Hematopoietic multipotent progenitor cell treated with erythropoietin and hydrocortisone succinate and interleukin-3 and kit ligand, for 8 days (in vitro differentiated cells): ENCODE measurements at regions not wholly inside any gene's neighbourhood (a gene's known extent, or its start where the extent isn't known, plus 50 kb on each side); places are given as distances from the start of the nearest gene placed in this dataset.

Source experiments
- DNase-seq: peaks from one replicate; pipeline ENCODE4 v3.0.0-alpha.2; 2015

GRCh38 chr12:77569876-77570275 lies 260.8 kb upstream of the NAV3 start:
- DNase-seq, result no peak

GRCh38 chr12:77560714-77561113 lies 270.0 kb upstream of the NAV3 start:
- no peak for DNase-seq

GRCh38 chr12:77559400-77560074 lies 271.2 kb upstream of the NAV3 start:
- DNase-seq, result no peak

DNA sequence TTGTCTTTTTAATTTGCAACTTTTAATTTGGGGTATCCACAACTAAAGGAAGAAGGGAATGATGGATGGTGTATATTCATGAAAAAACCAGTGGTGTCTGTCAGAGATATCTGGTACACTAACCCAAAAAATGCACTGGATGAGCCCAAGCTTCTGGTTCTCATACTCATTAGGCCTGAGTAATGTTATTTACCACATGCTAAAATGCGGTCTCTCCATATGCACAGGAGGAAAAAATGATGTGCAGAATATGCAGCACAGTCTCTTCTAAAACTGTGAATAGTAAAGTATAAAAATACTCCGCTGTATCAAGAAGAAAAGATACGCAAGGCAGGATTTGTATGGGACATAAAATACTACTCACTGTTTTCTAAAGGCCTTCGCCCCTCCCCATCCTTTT lies 275.6 kb upstream of the NAV3 start:
- DNase-seq, result no peak

- DNase-seq, result no peak
These were observed 276.6 kb upstream of the NAV3 start for GRCh38 chr12:77553976-77554619.

- no peak for DNase-seq
These were observed 281.1 kb upstream of the NAV3 start for GRCh38 chr12:77549383-77550128.

DNA sequence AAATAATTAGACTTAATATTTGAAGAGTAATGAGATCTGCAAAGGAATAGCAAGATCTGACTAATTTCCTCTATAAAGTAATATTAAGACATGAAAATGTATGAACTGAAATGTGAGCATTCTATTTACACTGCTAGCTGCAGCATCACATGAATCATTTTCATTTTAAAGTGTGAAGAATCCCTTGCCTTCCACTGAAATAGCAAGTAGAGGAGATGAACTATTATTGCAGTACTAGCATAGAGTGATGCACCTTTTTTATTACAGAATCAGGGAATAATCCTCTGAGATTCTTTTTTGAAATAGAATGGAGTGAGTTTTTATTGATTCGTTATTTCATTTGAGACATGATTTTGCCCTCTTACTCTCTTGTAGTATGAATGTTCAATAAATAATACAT lies 281.9 kb upstream of the NAV3 start:
- DNase-seq, result no peak

DNA sequence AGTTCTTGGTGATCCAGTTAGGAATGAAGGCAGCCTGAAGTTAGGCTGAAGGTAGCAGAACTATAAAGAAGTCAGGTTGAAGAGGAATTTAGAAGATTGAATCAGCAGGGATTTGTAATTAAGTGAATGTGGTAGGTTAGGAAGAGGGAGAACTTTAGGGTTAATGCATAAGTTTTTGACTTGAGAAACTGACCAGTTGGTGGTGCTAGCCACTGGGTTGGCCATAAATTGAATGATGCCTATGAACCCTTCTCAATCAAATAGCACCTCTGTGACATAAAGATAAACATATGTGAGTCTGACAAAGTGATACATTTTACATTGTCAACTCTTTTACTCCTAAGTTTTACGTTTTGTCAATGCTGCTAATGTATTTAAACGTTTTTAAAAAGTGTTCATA lies 290.6 kb upstream of the NAV3 start:
- no peak for DNase-seq

DNA sequence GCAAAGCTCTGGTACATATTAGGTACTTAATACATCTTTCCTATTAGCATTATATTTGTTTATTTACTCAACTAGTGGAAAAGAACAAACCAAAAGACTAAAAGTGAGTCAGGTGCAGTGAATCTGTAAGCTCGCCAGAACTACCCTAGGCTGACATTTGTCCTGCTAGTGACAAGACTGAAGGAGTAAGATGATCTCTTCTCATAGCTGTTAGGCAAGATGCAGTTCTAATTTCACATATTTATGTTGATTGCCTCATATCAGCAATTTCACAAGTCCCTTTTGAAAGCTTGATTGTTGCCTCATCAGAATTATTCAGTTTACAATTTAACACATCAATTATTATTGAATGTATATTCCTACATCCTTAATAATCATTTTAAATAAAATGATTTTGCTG lies 293.0 kb upstream of the NAV3 start:
- no peak for DNase-seq

- no peak for DNase-seq
These were observed 295.0 kb upstream of the NAV3 start for GRCh38 chr12:77535734-77536133.

DNA sequence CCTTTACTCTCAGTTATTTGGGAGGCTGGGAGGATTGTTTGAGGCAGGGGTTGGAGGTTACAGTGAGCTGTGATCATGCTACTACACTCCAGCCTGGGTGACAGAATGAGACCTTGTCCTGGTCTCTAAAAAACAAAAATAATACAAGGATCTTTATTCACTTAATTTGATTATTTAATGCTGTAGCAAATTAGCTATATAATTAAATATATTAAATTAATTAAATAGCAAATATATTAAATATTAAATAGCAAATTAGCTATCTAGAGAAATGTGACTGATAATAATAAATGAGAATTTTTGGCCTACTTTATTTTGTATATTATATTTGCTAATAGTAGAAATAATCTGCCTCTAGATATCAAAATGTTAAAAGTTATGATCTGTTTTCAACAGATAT lies 298.8 kb upstream of the NAV3 start:
- no peak for DNase-seq

DNA sequence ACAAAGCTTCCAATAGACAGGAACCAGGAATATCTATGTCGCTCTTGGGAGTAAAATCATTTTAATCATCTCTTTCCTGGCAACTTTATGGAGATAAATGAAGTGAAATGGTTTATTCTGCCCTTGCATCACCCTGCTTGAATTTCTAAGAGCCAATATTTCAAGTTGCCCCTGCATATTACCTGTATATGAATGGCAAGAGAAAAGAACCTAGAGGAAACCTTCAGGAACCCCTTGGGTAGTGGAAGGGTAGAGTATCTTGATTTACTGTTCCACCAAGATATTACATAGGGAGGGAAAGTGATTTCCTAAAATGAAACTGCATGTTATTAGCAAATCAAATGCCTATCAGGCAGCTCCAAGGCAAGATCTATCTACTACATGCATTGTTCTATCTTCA lies 308.4 kb upstream of the NAV3 start:
- DNase-seq, result no peak

DNA sequence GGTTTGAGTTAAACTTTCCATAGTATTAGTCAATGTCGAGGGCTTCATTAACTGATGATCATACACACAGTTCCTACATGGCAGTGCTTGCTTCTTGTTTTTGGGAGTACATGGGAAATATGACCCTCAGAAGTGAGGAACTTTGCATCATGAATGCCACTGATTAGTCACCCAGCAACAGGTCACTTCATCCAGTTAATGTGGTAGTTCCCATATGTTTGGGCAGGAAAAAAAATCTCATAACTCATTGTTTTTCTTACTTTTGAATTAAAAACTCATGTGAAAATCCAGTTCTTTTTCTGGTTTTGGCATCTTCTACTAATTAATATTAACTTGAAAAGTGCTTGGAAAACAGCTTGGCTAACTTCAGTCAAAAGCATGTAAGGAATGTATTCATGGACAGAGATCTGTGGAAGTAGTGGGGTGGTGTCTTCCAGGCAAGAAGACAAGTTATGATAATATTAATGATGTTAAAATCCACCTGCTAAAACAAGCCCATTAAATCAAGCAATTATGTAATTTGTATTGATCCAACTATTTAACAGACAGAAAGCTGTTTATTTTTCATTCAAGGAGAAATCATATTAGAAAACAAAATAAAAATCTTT lies 309.1 kb upstream of the NAV3 start:
- no peak for DNase-seq

DNA sequence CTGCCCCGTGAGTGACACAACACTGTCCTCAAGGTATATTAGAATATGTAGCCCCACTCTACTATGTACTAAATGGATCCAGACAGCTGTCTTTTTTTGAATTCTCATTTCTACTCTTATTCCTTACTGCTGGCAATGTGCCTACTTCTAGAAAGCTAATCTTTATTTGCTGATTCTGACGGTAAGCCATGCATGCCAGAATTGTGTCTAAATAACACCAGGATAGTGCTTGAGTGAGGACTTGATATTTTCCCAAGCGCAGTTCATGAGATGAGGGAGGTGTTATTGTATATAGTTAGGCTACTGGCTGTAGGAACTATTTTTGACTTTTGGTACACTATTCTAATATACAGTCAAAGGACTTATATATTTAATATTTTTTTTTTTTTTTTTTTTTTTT lies 316.2 kb upstream of the NAV3 start:
- DNase-seq, result no peak

DNA sequence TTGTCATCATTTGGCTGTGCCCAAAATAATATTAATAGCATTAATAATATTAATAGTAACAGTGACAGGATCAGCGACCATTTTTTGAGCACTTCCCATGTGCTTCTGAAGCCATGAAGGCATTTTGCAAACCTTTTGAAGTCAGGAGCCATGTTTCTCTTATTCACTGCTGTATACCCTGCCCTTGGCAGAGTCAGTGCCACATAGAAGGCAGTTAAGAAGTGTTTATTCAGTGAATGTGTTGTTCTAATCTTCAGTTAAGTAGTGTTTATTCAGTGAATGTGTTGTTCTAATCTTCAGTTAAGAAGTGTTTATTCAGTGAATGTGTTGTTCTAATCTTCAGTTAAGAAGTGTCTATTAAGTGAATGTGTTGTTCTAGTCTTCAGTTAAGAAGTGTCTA lies 319.7 kb upstream of the NAV3 start:
- DNase-seq, result no peak

- DNase-seq, result no peak
These were observed 326.2 kb upstream of the NAV3 start for GRCh38 chr12:77504466-77504865.

- no peak for DNase-seq
These were observed 330.6 kb upstream of the NAV3 start for GRCh38 chr12:77500089-77500488.

- DNase-seq, result no peak
These were observed 333.0 kb upstream of the NAV3 start for GRCh38 chr12:77497647-77498046.

DNA sequence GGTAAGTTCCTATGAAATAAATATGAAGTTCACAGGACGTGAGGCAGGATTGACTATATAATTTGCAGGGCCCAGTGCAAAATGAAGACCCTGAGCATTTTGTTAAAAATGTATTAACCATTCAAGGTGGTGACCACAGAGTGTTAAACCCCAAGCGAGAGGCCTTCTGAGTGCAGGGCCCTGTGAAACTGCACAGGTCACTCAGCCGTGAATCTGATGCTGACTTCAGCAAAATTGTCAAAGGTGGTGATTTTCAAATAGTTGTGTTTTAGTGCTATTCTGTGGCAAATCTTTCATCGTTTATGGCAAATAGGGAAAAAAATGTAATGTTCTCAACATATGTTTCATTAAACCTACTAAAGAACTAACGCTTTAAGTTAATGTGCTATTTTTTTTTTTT lies 334.0 kb upstream of the NAV3 start:
- no peak for DNase-seq

DNA sequence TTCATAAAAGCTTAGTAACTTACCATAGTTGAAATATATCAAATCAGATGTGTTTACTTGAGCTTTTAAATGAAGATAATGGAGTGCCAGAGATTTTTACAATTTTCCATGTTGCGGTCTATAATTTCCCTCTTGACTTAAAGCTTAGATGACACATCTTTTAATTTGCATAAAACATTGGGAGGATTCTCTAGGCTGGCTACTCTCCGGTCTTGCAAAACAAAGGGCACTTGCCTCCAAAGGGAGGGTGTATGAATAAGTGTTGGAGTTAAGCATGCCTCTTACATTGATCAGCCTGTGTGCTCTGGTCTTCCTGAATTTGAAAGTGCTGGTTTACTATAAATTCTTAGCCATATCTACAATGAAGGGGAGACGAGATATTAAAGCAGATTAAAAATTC lies 336.4 kb upstream of the NAV3 start:
- DNase-seq, result no peak

- no peak for DNase-seq
These were observed 337.2 kb upstream of the NAV3 start for GRCh38 chr12:77493302-77494168.

DNA sequence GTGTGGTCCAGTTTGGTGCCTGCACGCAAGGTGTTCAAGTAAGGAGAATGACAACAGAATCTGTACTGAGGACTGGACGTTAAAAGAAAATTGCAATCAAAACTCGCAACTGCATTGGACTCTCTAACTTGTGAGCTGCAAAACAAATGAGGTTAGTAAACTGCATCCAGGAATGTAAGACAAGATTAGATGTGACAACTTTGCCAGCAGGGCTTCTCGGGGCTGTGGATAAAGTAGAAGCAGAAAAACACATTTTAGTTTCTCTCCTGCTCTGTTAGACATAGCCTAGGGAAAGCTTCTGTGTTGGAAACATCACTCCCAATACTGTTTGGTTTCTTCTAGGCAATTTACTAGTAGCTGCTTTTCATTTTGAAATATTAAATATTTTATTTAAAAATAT lies 338.2 kb upstream of the NAV3 start:
- no peak for DNase-seq
